CD4-positive, alpha-beta T cell treated with Interleukin-4 for 1 hour (primary cell): ENCODE measurements at regions not wholly inside any gene's neighbourhood (a gene's known extent, or its start where the extent isn't known, plus 50 kb on each side); places are given as distances from the start of the nearest gene placed in this dataset.

Experiments
- DNase-seq, 2 donors: peaks; one replicate each; pipeline ENCODE4 v3.0.0-alpha.2; 2020 to 2022

- no peak for DNase-seq
Measured at GRCh38 chr10:44627591-44628354, 242.9 kb upstream of the CXCL12 start.

GRCh38 chr10:44628921-44629320 is 244.0 kb upstream of the CXCL12 start:
- DNase-seq, result no peak

- no peak for DNase-seq
Measured at GRCh38 chr10:44635176-44635575, 250.3 kb upstream of the CXCL12 start.

- no peak for DNase-seq
Measured at GRCh38 chr10:44636625-44637024, 251.7 kb upstream of the CXCL12 start.

GRCh38 chr10:44640429-44640828 is 255.5 kb upstream of the CXCL12 start:
- no peak for DNase-seq

- no peak for DNase-seq
Measured at GRCh38 chr10:44647473-44647872, 262.6 kb upstream of the CXCL12 start.

GRCh38 chr10:44647877-44648542 is 263.1 kb upstream of the CXCL12 start:
- DNase-seq, result no peak

- DNase-seq, result no peak
Measured at GRCh38 chr10:44650691-44651661, 260.2 kb upstream of the TMEM72 start.

GRCh38 chr10:44651834-44652233 is 259.3 kb upstream of the TMEM72 start:
- no peak for DNase-seq

GRCh38 chr10:44659320-44659719 is 251.8 kb upstream of the TMEM72 start:
- DNase-seq, result no peak

- DNase-seq, result no peak
Measured at GRCh38 chr10:44660271-44660670, 250.9 kb upstream of the TMEM72 start.

- no peak for DNase-seq
Measured at GRCh38 chr10:44662051-44662450, 249.1 kb upstream of the TMEM72 start.

- no peak for DNase-seq
Measured at GRCh38 chr10:44668336-44668735, 242.8 kb upstream of the TMEM72 start.

- DNase-seq, result no peak
Measured at GRCh38 chr10:44671319-44671718, 239.8 kb upstream of the TMEM72 start.

- no peak for DNase-seq
Measured at GRCh38 chr10:44673245-44673983, 237.7 kb upstream of the TMEM72 start.

- no peak for DNase-seq
Measured at GRCh38 chr10:44674536-44675386, 236.4 kb upstream of the TMEM72 start.

GRCh38 chr10:44675387-44675874 is 235.7 kb upstream of the TMEM72 start:
- no peak for DNase-seq

GRCh38 chr10:44680764-44681163 is 230.4 kb upstream of the TMEM72 start:
- no peak for DNase-seq

- DNase-seq, result no peak
Measured at GRCh38 chr10:44682507-44682906, 228.6 kb upstream of the TMEM72 start.

- no peak for DNase-seq
Measured at GRCh38 chr10:44684661-44685060, 226.5 kb upstream of the TMEM72 start.

GRCh38 chr10:44685220-44685619 is 225.9 kb upstream of the TMEM72 start:
- no peak for DNase-seq
